B cell (primary cell): ENCODE measurements at regions not wholly inside any gene's neighbourhood (a gene's known extent, or its start where the extent isn't known, plus 50 kb on each side); places are given as distances from the start of the nearest gene placed in this dataset.

Experiments
- CTCF ChIP-seq: fragments of 200-600 bp; IDR thresholded peaks from one replicate; pipeline ENCODE4 v1.8.0; 2022; ENCODE audit warnings: antibody characterized with exemption, mild to moderate bottlenecking
- EZH2 ChIP-seq: IDR thresholded peaks from 2 replicates; pipeline ENCODE4 v1.6.1; 2012; ENCODE audit warnings: borderline replicate concordance, low read depth, mild to moderate bottlenecking, moderate library complexity, low read length; ENCODE audit not compliant: insufficient read depth, poor library complexity, severe bottlenecking

- TF ChIP-seq CTCF, result no peak
- TF ChIP-seq EZH2, result no peak
Measured at GRCh38 chr2:116223912-116224311, 1590.6 kb upstream of the DDX18 start.
